ENCODE measurements at regions not wholly inside any gene's neighbourhood (a gene's known extent, or its start where the extent isn't known, plus 50 kb on each side); places are given as distances from the start of the nearest gene placed in this dataset.
"Not testable (repeated sequence)": the region's sequence is repeated elsewhere in the genome, so short reads cannot be mapped to it uniquely, and the experiment has no call there.

- no peak for DNase-seq
These were observed 244.2 kb upstream of the FOXK1 start for GRCh38 chr7:4437916-4438315.

DNA sequence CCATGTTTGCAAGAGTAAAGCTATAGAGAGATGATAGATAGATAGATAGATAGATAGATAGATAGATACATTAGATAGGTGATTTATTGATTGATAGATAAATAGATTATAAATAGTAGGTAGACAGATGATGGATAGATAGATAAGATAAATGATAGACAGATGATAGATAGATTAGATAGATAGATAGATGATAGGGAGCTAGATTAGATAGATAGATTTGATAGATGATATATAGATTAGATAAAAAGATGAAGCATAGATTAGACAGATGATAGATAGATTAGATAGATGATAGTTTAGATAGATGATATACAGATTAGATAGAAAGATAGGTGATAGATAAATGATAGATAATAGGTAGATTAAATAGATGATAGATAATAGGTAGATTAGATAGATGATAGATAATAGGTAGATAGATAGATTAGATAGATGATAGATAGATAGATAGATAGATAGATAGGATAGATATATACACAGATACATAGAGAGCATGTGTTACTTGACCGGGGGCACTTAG lies 243.3 kb upstream of the FOXK1 start:
- no peak for DNase-seq

DNA sequence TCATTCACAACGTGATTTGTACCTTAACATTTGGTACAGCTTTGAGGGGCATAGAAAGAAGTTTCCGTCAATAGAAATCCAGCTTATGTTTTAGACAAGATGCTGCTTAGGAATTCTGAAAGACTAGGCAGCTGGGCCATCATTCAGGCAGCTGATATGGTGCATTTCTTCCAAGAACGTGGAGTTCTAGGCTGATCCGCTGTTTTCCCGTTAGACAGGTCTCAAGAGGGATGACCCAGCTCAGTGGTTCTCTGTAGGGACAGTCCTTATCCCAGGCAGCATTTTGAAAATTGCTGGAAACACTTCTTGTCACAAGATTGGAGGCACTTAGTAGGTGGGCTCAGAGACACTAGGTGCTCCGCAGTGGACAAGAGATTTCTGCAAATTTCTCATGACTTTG lies 242.7 kb upstream of the FOXK1 start:
- no peak for DNase-seq

GRCh38 chr7:4444106-4444505 lies 238.0 kb upstream of the FOXK1 start:
- DNase-seq: no peak

DNA sequence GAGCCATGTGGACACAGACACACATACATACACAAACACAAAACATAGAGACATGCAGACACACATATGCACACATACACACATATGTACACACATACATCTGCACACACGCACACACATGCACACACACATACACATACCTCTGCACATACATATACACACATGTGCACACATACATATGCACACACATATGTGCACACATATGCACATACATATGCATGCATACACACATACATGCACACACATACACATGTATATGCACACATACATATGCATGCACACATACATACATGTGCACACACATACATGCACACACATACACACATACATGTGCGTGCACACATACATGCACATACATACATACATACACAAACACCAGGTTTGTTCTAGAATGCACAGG lies 236.3 kb upstream of the FOXK1 start:
- DNase-seq: no peak

- no peak for DNase-seq
These were observed 232.8 kb upstream of the FOXK1 start for GRCh38 chr7:4449263-4449662.

- DNase-seq: no peak
These were observed 231.6 kb upstream of the FOXK1 start for GRCh38 chr7:4450483-4450882.

DNA sequence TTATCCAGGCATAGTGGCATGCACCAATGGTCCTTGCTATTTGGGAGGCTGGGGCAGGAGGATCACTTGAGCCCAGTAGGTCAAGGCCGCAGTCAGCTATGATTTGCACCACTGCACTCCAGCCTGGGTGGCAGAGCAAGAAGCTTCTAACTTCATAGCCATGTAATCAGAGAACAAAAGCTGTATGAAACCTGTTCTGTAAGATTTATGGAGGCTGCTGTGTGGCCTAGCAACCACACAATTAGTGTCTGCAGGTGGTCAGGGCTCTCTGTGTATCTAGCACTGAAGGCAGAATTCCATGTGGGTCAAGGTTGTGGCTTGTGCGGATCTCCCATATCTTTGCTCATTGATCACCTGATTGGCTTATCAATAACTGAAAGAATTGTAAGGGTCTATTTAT lies 221.5 kb upstream of the FOXK1 start:
- no peak for DNase-seq

GRCh38 chr7:4461531-4461930 lies 220.6 kb upstream of the FOXK1 start:
- DNase-seq: peak in 8 of 56 donors; percentile 1 to 33 (median 12)

GRCh38 chr7:4468320-4469102 lies 213.6 kb upstream of the FOXK1 start:
- no peak for DNase-seq

GRCh38 chr7:4470246-4470645 lies 211.8 kb upstream of the FOXK1 start:
- no peak for DNase-seq

GRCh38 chr7:4472728-4473127 lies 209.4 kb upstream of the FOXK1 start:
- no peak for DNase-seq

DNA sequence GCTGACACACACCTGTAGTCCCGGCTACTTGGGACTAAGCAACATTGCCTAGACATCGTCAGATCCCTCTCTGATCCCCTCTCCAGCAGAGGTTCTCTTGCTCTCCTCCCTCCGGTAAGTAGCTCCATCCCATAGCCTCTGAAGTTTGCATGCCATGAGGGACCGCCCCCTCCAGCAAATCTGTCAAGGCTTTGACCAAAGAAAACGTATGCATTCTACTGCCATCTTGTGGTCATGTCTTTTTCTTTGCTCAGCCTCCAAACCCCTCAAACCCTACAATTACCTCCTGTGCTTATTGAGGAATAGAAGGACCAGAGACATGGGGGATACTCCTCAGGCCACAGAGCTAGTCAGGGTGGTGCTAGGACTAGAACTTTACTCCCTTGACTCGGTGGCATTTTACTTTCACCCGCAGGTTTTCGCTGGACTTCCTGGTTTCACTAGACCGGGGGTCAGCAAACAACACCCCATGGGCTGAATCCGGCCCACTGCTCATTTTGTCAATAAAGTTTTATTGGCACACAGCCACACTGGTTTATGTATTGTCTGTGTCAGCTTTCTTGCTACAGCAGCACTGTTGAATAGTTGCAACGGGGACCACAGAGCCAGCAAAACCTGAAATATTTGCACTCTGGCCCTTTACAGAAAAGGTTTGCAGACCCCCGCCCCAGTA lies 202.6 kb upstream of the FOXK1 start:
- DNase-seq: peak in 1 of 56 donors; percentile 4

- DNase-seq: not testable (repeated sequence)
These were observed 202.0 kb upstream of the FOXK1 start for GRCh38 chr7:4480131-4480530.

DNA sequence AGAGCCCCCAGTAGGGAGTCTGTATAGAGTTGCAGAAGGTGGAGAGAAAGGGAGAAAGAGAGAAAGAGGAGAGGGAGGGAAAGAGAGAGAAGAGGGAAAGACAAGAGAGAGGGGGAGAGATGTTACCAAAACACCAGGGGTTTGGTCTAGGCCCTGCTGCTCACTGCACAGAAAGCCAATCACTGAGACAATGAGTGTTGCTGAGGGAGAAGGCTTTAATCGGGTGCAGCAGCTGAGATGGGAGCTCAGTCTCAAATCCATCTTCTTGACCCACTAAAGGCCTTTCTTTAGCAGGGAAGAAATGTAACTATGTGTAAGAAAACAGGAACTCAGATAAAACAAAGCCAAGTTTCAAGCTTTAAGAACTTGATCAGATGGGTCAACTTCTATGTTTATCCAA lies 198.2 kb upstream of the FOXK1 start:
- DNase-seq: no peak

DNA sequence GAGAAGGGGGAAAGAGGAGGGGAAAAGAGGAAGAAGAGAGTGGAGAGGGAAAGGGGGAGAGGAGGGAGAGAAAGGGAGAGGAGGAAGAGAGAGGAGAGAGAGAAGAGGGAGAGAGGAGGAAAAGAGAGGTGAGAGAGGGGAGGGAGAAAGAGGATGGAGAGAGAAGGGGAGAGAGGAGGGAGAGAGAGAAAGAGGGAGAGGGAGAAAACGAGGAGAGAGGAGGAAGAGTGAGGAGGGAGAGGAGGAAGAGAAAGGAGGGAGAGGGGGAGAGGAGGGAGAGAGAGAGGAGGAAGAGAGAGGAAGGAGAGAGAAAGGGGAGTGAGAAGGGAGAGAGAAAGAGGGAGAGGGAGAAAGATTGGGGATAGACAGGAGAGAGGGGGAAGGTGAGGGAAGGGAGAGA lies 197.6 kb upstream of the FOXK1 start:
- no peak for DNase-seq

- DNase-seq: no peak
These were observed 195.2 kb upstream of the FOXK1 start for GRCh38 chr7:4486907-4487306.

GRCh38 chr7:4496911-4497310 lies 185.2 kb upstream of the FOXK1 start:
- DNase-seq: not testable (repeated sequence)

GRCh38 chr7:4500812-4501211 lies 181.3 kb upstream of the FOXK1 start:
- no peak for DNase-seq

DNA sequence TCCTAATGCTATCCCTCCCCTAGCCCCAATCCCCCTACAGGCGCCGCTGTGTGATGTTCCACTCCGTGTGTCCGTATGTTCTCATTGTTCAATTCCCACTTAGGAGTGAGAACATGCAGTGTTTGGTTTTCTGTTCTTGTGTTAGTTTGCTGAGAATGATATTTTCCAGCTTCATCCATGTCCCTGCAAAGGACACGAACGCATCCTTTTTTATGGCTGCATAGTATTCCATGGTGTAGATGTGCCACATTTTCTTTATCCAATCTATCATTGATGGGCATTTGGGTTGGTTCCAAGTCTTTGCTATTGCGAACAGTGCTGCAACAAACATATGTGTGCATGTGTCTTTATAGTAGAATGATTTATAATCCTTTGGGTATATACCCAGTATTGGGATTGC lies 174.2 kb upstream of the FOXK1 start:
- not testable (repeated sequence) for DNase-seq

DNA sequence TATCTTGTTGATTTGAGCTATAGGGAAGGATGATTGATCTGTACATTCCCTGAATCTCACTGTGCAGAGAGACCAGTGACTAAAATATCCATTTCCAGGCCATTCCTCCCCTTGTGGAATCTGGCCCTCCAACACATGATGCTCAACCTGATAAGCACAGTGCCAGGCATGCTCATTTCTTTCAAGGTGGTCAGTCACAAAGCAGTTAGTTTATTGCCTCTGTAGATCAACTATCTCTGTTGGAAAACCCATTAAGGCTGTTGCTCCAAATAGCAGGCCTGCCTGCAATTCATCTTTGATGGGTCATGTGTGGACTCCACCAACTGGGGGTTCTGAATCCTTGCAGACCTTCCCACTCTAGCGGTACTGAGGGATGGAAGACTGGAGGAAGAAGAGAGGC lies 168.6 kb upstream of the FOXK1 start:
- DNase-seq: no peak

DNA sequence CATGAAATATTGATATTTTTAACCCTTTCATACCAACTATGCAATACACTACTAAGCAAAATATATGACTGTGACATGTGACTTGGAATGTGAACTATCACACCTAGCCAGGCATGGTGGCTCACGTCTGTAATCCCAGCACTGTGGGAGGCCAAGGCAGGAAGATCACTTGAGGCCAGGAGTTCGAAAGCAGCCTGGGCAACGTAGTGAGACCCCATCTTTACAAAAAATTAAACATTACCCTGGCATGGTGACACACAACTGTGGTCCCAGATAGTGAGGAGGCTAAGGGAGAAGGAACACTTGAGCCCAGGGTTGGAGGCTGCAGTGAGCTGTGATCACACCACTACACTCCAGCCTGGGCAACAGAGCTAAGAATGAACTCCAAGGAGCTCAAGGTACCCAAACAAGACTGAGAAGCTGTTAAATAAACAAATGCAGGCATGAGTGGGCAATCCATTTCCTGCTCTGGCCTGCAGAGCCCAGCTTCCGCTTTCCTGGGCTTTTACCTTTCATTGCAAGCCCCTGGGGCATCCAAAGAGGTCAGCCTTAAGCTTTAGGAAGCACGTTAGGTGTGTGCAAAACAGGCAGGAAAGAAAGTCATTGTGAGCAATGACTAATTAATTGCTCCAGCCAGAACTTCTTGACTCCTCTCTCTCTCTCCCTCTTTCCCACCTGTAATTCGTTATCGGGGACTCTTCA lies 162.1 kb upstream of the FOXK1 start:
- no peak for DNase-seq

All from amygdala (tissue), 56 donors.